ENCODE measurements at regions not wholly inside any gene's neighbourhood (a gene's known extent, or its start where the extent isn't known, plus 50 kb on each side); places are given as distances from the start of the nearest gene placed in this dataset.

GRCh38 chr13:65746406-65746921 lies 1483.7 kb downstream of the PCDH9 start:
- no peak for TF ChIP-seq CTCF (IDR thresholded peaks at IDR 0.05)
- no peak for TF ChIP-seq POLR2A (IDR thresholded peaks at IDR 0.05)
